GM12878 (cell line): ENCODE measurements at regions not wholly inside any gene's neighbourhood (a gene's known extent, or its start where the extent isn't known, plus 50 kb on each side); places are given as distances from the start of the nearest gene placed in this dataset.

Experiments used
- ATAC-seq: fragments of 200-7000 bp; cut with Tn5 transposase; 3 replicates; pipeline ENCODE4 v1.9.1; 2020; ENCODE audit warnings: mild to moderate bottlenecking, moderate library complexity
- BruUV-seq: library from RNA; stranded (reverse); fragments of 400-500 nt; replicated peaks from 2 replicates; lab custom pipeline; 2021; lab: Mats Ljungman, UMichigan
- CTCF ChIA-PET: fragments of 300-600 bp; sonication (Branson Sonifier 250); formaldehyde crosslinking; extraction: SDS; loops from one replicate; lab custom pipeline; 2021; ENCODE audit warnings: inconsistent platforms; lab: Yijun Ruan, JAX
- POLR2A ChIA-PET: fragments of 350-600 bp; formaldehyde crosslinking; extraction: SDS; loops from one replicate; lab custom pipeline; 2021; ENCODE audit warnings: inconsistent platforms; lab: Charles Lee
- RAD21 ChIA-PET: fragments of 300-600 bp; sonication (Branson Sonifier 250); formaldehyde crosslinking; loops from one replicate; lab custom pipeline; 2023; ENCODE audit warnings: antibody characterized with exemption; ENCODE audit not compliant: unreplicated experiment; lab: Charles Lee
- SMC1A ChIA-PET: fragments of 300-600 bp; sonication (Branson Sonifier 250); formaldehyde crosslinking; loops from one replicate; lab custom pipeline; 2023; ENCODE audit not compliant: unreplicated experiment, uncharacterized antibody; lab: Charles Lee
- DNase-seq: peaks from one replicate; pipeline ENCODE4 v3.0.0-alpha.2; 2011; ENCODE audit warnings: low read depth, low spot score
- FAIRE-seq: peaks from 3 replicates; lab custom pipeline; 2011; peaks lifted over from hg19 to GRCh38; lab: Jason Lieb, UNC
- H2AFZ ChIP-seq: 2 replicates; pipeline ENCODE4 v1.6.0; 2011; ENCODE audit warnings: low read depth, low read length, control low read depth; ENCODE audit not compliant: control insufficient read depth
- H3K27ac ChIP-seq: 2 replicates; pipeline ENCODE4 v1.5.1; 2011; ENCODE audit warnings: control low read depth; ENCODE audit not compliant: control insufficient read depth, insufficient read depth
- H3K27me3 ChIP-seq, 2 experiments: replicated peaks in 1 of 2; 2 replicates each; pipeline versions ENCODE4 v1.6.0 to v1.6.1; 2011; ENCODE audit warnings: low read length in 1 of 2; ENCODE audit not compliant: control insufficient read depth in 2 of 2, insufficient read depth in 2 of 2
- H3K36me3 ChIP-seq, 2 experiments: 2 replicates each; pipeline ENCODE4 v1.5.1; 2011; ENCODE audit warnings: low read length in 1 of 2; ENCODE audit not compliant: control insufficient read depth in 2 of 2, insufficient read depth in 2 of 2
- H3K4me1 ChIP-seq: 2 replicates; pipeline ENCODE4 v1.6.1; 2011; ENCODE audit warnings: mild to moderate bottlenecking, low read length, moderate library complexity, mixed read lengths; ENCODE audit not compliant: control insufficient read depth, insufficient read depth
- H3K4me2 ChIP-seq: 2 replicates; pipeline ENCODE4 v1.6.0; 2011; ENCODE audit warnings: control low read depth; ENCODE audit not compliant: control insufficient read depth, insufficient read depth
- H3K4me3 ChIP-seq: fragments of 200-600 bp; sonication (generic); 2 replicates; pipeline ENCODE4 v1.5.1; 2016
- H3K79me2 ChIP-seq: 2 replicates; pipeline ENCODE4 v1.6.0; 2011; ENCODE audit warnings: low read length; ENCODE audit not compliant: control insufficient read depth, insufficient read depth
- H3K9ac ChIP-seq: 2 replicates; pipeline ENCODE4 v1.8.0; 2011; ENCODE audit warnings: low read length, control low read depth, mixed read lengths; ENCODE audit not compliant: control insufficient read depth, insufficient read depth
- H3K9me3 ChIP-seq: replicated peaks from 3 replicates; pipeline ENCODE4 v1.5.1; 2011; ENCODE audit warnings: mild to moderate bottlenecking, low read length; ENCODE audit not compliant: control insufficient read depth, insufficient read depth
- H4K20me1 ChIP-seq: 2 replicates; pipeline ENCODE4 v1.6.0; 2011; ENCODE audit not compliant: control insufficient read depth, insufficient read depth
- POLR2AphosphoS5 ChIP-seq: IDR thresholded peaks from 2 replicates; pipeline ENCODE4 v1.6.1; 2011; ENCODE audit warnings: mild to moderate bottlenecking, low read length, inconsistent platforms
- WGBS: methylation state at CpG from one replicate; pipeline ENCODE4 v1.1.6; 2016; ENCODE audit warnings: low lambda C conversion rate; ENCODE audit not compliant: insufficient replicate concordance, insufficient coverage; ENCODE audit errors: missing lambda C conversion rate; 5-methylcytosine and 5-hydroxymethylcytosine counted together
- in situ Hi-C: fragments of 300-500 bp; cut with MboI; formaldehyde crosslinking; loops from 9 replicates; pipeline ENCODE4 v1.14.3; 2018; ENCODE audit warnings: mixed read lengths
- intact Hi-C: fragments of 100-400 bp; cut with micrococcal nuclease; formaldehyde crosslinking; loops from one replicate; pipeline ENCODE4 v1.14.2; 2022; ENCODE audit not compliant: unreplicated experiment
- TF ChIP-seq, protein P1 (sequence below): fragments of 150-350 bp; IDR thresholded peaks from 2 replicates; pipeline ENCODE4 v1.6.1; 2016; ENCODE audit warnings: low read depth, low read length
- TF ChIP-seq, protein P2 (sequence below): fragments of 450-650 bp; IDR thresholded peaks from 2 replicates; pipeline ENCODE4 v1.6.1; 2016; ENCODE audit warnings: mild to moderate bottlenecking

DNA sequence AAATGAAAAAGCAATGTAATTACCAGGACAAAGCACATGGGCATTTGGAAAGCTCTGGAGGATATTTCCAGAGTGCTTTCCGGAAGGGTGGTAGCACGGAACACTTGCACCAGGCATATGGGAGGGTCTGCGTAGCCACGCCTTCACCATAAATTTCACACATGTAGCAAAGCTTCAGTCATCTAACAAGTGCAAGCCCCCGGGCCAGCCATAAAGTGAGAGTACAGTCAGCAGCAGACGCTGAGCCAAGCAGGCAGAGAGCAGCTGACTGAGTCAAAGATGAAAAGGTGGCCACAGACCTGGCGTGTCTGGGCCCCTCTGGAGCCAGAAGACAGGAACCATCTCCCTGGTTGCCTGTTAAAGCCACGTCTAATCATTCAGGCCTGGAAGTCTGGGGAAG lies 130.6 kb downstream of the SEC14L1 start:
- no peak for FAIRE-seq

More for the DNA sequence above, 130.6 kb downstream of the SEC14L1 start:
- no peak overlapping the region for H2AFZ ChIP-seq
- no peaks in the 10 kb centered on the region; the same call in 2 of the 3 replicates for H3K9me3 ChIP-seq
- SMC1A ChIA-PET, result interaction anchor here (0.6 kb wide), 1 partner anchor 143 kb away, joined by 3 read pairs; no protein-coding TSS in a partner anchor
- RAD21 ChIA-PET, result interaction anchor here (1.0 kb wide), 1 partner anchor 131 kb away, joined by 4 read pairs; the partner anchor contains the start of gene SEC14L1
- no peaks in the 10 kb centered on the region for H3K4me1 ChIP-seq
- TF ChIP-seq POLR2AphosphoS5, result no peak
- TF ChIP-seq, protein P1, sequence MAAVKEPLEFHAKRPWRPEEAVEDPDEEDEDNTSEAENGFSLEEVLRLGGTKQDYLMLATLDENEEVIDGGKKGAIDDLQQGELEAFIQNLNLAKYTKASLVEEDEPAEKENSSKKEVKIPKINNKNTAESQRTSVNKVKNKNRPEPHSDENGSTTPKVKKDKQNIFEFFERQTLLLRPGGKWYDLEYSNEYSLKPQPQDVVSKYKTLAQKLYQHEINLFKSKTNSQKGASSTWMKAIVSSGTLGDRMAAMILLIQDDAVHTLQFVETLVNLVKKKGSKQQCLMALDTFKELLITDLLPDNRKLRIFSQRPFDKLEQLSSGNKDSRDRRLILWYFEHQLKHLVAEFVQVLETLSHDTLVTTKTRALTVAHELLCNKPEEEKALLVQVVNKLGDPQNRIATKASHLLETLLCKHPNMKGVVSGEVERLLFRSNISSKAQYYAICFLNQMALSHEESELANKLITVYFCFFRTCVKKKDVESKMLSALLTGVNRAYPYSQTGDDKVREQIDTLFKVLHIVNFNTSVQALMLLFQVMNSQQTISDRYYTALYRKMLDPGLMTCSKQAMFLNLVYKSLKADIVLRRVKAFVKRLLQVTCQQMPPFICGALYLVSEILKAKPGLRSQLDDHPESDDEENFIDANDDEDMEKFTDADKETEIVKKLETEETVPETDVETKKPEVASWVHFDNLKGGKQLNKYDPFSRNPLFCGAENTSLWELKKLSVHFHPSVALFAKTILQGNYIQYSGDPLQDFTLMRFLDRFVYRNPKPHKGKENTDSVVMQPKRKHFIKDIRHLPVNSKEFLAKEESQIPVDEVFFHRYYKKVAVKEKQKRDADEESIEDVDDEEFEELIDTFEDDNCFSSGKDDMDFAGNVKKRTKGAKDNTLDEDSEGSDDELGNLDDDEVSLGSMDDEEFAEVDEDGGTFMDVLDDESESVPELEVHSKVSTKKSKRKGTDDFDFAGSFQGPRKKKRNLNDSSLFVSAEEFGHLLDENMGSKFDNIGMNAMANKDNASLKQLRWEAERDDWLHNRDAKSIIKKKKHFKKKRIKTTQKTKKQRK, result no peak
- TF ChIP-seq, protein P2, sequence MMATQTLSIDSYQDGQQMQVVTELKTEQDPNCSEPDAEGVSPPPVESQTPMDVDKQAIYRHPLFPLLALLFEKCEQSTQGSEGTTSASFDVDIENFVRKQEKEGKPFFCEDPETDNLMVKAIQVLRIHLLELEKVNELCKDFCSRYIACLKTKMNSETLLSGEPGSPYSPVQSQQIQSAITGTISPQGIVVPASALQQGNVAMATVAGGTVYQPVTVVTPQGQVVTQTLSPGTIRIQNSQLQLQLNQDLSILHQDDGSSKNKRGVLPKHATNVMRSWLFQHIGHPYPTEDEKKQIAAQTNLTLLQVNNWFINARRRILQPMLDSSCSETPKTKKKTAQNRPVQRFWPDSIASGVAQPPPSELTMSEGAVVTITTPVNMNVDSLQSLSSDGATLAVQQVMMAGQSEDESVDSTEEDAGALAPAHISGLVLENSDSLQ, result no peak
- TF ChIP-seq, all 136 proteins: peak for 0
- in situ Hi-C loops, result no loop called here
- H3K4me3 ChIP-seq, result no peak overlapping the region
- BruUV-seq, result no TSS peak
- H3K36me3 ChIP-seq, result no peaks in the 10 kb centered on the region
- DNase-seq (no peak), ATAC-seq (no peak)
- ChIA-PET CTCF (no interaction called here), POLR2A (no interaction called here)
- no peaks in the 10 kb centered on the region for H4K20me1 ChIP-seq
- no peak overlapping the region for H3K27ac ChIP-seq
- H3K27me3 ChIP-seq, result no peaks in the 10 kb centered on the region; a peak in 1 of 4 replicates
- intact Hi-C loops, result no loop called here
- no peak overlapping the region for H3K4me2 ChIP-seq
- no peaks in the 10 kb centered on the region for H3K79me2 ChIP-seq
- H3K9ac ChIP-seq, result no peak overlapping the region
- 52% methylated on average over 8 of the region's 8 CpGs for WGBS
